ENCODE measurements at regions not wholly inside any gene's neighbourhood (a gene's known extent, or its start where the extent isn't known, plus 50 kb on each side); places are given as distances from the start of the nearest gene placed in this dataset.
A peak's percentile ranks its signal among the peaks of the same experiment; 100 is the strongest.

DNA sequence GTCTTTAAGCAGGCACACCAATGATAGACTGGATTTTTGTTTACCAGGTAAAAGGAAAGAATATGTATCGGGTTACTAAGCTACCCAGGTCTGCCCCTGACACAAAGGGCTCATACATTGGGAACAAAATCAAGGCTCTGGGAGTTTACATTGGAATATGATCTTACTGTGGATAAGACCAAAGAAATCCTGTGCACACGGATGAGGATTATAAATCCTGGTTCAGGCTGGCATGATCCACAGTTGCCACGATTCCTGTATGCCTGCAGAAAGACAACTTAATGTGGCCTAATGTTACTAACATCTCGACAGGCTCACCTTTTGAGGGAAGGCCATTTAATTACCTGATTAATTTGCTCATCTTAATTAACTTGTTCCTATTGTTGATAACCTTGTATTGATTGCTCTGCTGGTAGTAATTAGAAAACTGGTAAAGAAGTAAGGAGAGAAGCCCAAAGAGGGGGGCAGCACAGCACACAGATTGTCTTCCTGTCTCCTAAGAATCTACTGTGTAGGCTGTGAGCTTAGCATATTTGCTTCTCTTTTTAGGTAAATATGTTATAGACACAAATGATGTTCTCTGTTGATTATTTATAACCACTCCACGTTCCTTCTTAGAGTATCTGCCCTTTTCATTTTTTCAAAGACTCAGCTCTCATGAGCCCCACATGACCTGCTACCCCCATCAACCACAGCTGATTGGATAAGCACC is 51.0 kb upstream of the TOX3 start (continued):
- TF ChIP-seq, protein P1, sequence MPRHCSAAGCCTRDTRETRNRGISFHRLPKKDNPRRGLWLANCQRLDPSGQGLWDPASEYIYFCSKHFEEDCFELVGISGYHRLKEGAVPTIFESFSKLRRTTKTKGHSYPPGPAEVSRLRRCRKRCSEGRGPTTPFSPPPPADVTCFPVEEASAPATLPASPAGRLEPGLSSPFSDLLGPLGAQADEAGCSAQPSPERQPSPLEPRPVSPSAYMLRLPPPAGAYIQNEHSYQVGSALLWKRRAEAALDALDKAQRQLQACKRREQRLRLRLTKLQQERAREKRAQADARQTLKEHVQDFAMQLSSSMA (CRISPR knock-in tag; IDR thresholded peaks at IDR 0.05): no peak
- TF ChIP-seq ZNF331 (CRISPR knock-in tag; IDR thresholded peaks at IDR 0.05): peak; percentile 77
- TF ChIP-seq SRSF4 (IDR thresholded peaks at IDR 0.05; ENCODE audit: low read depth, low read length, poor library complexity, severe bottlenecking): no peak
- TF ChIP-seq FOXK1 (CRISPR knock-in tag; IDR thresholded peaks at IDR 0.05; ENCODE audit: borderline replicate concordance, low read depth): peak; percentile 77; the same call in 1 of the 2 replicates
- TF ChIP-seq EZH2 (conservative IDR thresholded peaks at IDR 0.05; ENCODE audit: low read depth, low read length): no peak
- no peak for TF ChIP-seq HNRNPLL (IDR thresholded peaks at IDR 0.05; ENCODE audit: low read depth, low read length, poor library complexity, severe bottlenecking)
- peak; percentile 37; the same call in 1 of the 2 replicates for TF ChIP-seq MIER2 (CRISPR knock-in tag; IDR thresholded peaks at IDR 0.05)
- TF ChIP-seq SP1 (IDR thresholded peaks at IDR 0.05): no peak
- TF ChIP-seq SP1 (CRISPR knock-in tag; IDR thresholded peaks at IDR 0.05): no peak
- TF ChIP-seq, protein P2, sequence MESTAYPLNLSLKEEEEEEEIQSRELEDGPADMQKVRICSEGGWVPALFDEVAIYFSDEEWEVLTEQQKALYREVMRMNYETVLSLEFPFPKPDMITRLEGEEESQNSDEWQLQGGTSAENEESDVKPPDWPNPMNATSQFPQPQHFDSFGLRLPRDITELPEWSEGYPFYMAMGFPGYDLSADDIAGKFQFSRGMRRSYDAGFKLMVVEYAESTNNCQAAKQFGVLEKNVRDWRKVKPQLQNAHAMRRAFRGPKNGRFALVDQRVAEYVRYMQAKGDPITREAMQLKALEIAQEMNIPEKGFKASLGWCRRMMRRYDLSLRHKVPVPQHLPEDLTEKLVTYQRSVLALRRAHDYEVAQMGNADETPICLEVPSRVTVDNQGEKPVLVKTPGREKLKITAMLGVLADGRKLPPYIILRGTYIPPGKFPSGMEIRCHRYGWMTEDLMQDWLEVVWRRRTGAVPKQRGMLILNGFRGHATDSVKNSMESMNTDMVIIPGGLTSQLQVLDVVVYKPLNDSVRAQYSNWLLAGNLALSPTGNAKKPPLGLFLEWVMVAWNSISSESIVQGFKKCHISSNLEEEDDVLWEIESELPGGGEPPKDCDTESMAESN (CRISPR knock-in tag; conservative IDR thresholded peaks at IDR 0.05): 0 out of 2 replicates have a peak, but pooled peaks have one; percentile 17
- TF ChIP-seq, protein P3, sequence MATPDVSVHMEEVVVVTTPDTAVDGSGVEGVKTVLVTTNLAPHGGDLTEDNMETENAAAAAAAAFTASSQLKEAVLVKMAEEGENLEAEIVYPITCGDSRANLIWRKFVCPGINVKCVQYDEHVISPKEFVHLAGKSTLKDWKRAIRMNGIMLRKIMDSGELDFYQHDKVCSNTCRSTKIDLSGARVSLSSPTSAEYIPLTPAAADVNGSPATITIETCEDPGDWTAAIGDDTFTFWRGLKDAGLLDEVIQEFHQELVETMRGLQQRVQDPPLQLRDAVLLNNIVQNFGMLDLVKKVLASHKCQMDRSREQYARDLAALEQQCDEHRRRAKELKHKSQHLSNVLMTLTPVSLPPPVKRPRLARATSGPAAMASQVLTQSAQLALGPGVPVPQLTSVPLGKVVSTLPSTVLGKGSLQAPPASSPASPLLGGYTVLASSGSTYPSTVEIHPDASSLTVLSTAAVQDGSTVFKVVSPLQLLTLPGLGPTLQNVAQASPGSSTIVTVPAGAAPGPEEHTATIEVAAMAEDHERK (CRISPR knock-in tag; IDR thresholded peaks at IDR 0.05; ENCODE audit: low read depth): no peak
- TF ChIP-seq NR2F1 (CRISPR knock-in tag; IDR thresholded peaks at IDR 0.05): no peak; a peak in 1 of 4 replicates
- no peak for TF ChIP-seq ZBTB21 (CRISPR knock-in tag; IDR thresholded peaks at IDR 0.05)
- no peak for TF ChIP-seq SOX6 (IDR thresholded peaks at IDR 0.05)
- TF ChIP-seq SOX6 (CRISPR knock-in tag; IDR thresholded peaks at IDR 0.05): peak; percentile 97
- TF ChIP-seq, protein P4, sequence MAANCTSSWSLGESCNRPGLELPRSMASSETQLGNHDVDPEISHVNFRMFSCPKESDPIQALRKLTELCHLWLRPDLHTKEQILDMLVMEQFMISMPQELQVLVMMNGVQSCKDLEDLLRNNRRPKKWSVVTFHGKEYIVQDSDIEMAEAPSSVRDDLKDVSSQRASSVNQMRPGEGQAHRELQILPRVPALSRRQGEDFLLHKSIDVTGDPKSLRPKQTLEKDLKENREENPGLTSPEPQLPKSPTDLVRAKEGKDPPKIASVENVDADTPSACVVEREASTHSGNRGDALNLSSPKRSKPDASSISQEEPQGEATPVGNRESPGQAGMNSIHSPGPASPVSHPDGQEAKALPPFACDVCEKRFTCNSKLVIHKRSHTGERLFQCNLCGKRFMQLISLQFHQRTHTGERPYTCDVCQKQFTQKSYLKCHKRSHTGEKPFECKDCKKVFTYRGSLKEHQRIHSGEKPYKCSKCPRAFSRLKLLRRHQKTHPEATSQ (CRISPR knock-in tag; IDR thresholded peaks at IDR 0.05; ENCODE audit: borderline replicate concordance): 0 out of 2 replicates have a peak, but pooled peaks have one; percentile 2
- TF ChIP-seq ZFP90 (CRISPR knock-in tag; IDR thresholded peaks at IDR 0.05; ENCODE audit: borderline replicate concordance): no peak
- TF ChIP-seq, protein P5, sequence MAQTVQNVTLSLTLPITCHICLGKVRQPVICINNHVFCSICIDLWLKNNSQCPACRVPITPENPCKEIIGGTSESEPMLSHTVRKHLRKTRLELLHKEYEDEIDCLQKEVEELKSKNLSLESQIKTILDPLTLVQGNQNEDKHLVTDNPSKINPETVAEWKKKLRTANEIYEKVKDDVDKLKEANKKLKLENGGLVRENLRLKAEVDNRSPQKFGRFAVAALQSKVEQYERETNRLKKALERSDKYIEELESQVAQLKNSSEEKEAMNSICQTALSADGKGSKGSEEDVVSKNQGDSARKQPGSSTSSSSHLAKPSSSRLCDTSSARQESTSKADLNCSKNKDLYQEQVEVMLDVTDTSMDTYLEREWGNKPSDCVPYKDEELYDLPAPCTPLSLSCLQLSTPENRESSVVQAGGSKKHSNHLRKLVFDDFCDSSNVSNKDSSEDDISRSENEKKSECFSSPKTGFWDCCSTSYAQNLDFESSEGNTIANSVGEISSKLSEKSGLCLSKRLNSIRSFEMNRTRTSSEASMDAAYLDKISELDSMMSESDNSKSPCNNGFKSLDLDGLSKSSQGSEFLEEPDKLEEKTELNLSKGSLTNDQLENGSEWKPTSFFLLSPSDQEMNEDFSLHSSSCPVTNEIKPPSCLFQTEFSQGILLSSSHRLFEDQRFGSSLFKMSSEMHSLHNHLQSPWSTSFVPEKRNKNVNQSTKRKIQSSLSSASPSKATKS (CRISPR knock-in tag; IDR thresholded peaks at IDR 0.05): no peak
- no peak for TF ChIP-seq MTF1 (CRISPR knock-in tag; IDR thresholded peaks at IDR 0.05)
- 0 out of 2 replicates have a peak, but pooled peaks have one; percentile 6 for TF ChIP-seq ZNF335 (CRISPR knock-in tag; IDR thresholded peaks at IDR 0.05)
- no peak for TF ChIP-seq ZNF564 (CRISPR knock-in tag; IDR thresholded peaks at IDR 0.05)
- no peak for TF ChIP-seq ZNF713 (CRISPR knock-in tag; IDR thresholded peaks at IDR 0.05)
